Peyer's patch (tissue), 4 donors: ENCODE measurements at regions not wholly inside any gene's neighbourhood (a gene's known extent, or its start where the extent isn't known, plus 50 kb on each side); places are given as distances from the start of the nearest gene placed in this dataset.

ENCODE experiments used
- DNase-seq, 3 donors: peaks; one replicate each; pipeline ENCODE4 v3.0.0-alpha.2; 2017 to 2019
- H3K27ac ChIP-seq, 4 donors: fragments of 200-600 bp; sonication (generic); one replicate each; pipeline ENCODE4 v1.5.1; 2016 to 2019
- H3K27me3 ChIP-seq, 2 donors: fragments of 200-600 bp; sonication (generic); one replicate each; pipeline ENCODE4 v1.5.1; 2019
- H3K36me3 ChIP-seq, 3 donors: fragments of 200-600 bp; sonication (generic); one replicate each; pipeline ENCODE4 v1.5.1; 2016 to 2019
- H3K4me1 ChIP-seq, 4 donors: fragments of 200-600 bp; sonication (generic); one replicate each; pipeline ENCODE4 v1.5.1; 2016 to 2019
- H3K4me3 ChIP-seq, 4 donors: fragments of 200-600 bp; sonication (generic); 1 replicate in 3 of 4; 2 replicates in 1 of 4; pipeline ENCODE4 v1.5.1; 2016 to 2019; ENCODE audit warnings: mild to moderate bottlenecking in 1 of 4
- H3K9me3 ChIP-seq, 4 donors: fragments of 200-600 bp; sonication (generic); one replicate each; pipeline ENCODE4 v1.5.1; 2016 to 2019; ENCODE audit warnings: mild to moderate bottlenecking in 1 of 4
- POLR2A ChIP-seq, 2 donors: fragments of 450-650 bp; IDR thresholded peaks; one replicate each; pipeline ENCODE4 v1.5.1; 2017; ENCODE audit warnings: antibody characterized with exemption in 2 of 2, mild to moderate bottlenecking in 2 of 2, moderate library complexity in 2 of 2
- TF ChIP-seq, protein P1 (sequence below), 6 experiments: fragments of 450-650 bp in 4 of 6; fragments of 200-600 bp in 2 of 6; sonication (generic) in 1 of 6; IDR thresholded peaks; one replicate each; pipeline ENCODE4 v1.5.1; 2017 to 2019; ENCODE audit warnings: antibody characterized with exemption in 6 of 6, mild to moderate bottlenecking in 3 of 6, moderate library complexity in 1 of 6

GRCh38 chr4:4639370-4639769 lies 97.5 kb upstream of the STX18 start:
- H3K36me3 ChIP-seq = no peaks in the 10 kb centered on the region
- H3K4me3 ChIP-seq = no peak overlapping the region
- H3K27ac ChIP-seq = no peak overlapping the region
- DNase-seq = no peak
- TF ChIP-seq, protein P1, sequence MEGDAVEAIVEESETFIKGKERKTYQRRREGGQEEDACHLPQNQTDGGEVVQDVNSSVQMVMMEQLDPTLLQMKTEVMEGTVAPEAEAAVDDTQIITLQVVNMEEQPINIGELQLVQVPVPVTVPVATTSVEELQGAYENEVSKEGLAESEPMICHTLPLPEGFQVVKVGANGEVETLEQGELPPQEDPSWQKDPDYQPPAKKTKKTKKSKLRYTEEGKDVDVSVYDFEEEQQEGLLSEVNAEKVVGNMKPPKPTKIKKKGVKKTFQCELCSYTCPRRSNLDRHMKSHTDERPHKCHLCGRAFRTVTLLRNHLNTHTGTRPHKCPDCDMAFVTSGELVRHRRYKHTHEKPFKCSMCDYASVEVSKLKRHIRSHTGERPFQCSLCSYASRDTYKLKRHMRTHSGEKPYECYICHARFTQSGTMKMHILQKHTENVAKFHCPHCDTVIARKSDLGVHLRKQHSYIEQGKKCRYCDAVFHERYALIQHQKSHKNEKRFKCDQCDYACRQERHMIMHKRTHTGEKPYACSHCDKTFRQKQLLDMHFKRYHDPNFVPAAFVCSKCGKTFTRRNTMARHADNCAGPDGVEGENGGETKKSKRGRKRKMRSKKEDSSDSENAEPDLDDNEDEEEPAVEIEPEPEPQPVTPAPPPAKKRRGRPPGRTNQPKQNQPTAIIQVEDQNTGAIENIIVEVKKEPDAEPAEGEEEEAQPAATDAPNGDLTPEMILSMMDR (IDR thresholded peaks at IDR 0.05) = no peak
- TF ChIP-seq POLR2A (IDR thresholded peaks at IDR 0.05) = no peak
- no peaks in the 10 kb centered on the region for H3K27me3 ChIP-seq
- H3K9me3 ChIP-seq = no peaks in the 10 kb centered on the region
- no peaks in the 10 kb centered on the region for H3K4me1 ChIP-seq

GRCh38 chr4:4637710-4638109 lies 95.9 kb upstream of the STX18 start:
- no peaks in the 10 kb centered on the region for H3K4me1 ChIP-seq
- H3K9me3 ChIP-seq = no peaks in the 10 kb centered on the region
- DNase-seq = no peak
- H3K36me3 ChIP-seq = no peaks in the 10 kb centered on the region
- TF ChIP-seq, protein P1 (IDR thresholded peaks at IDR 0.05) = no peak
- TF ChIP-seq POLR2A (IDR thresholded peaks at IDR 0.05) = no peak
- H3K27me3 ChIP-seq = no peaks in the 10 kb centered on the region
- H3K27ac ChIP-seq = no peak overlapping the region
- H3K4me3 ChIP-seq = no peak overlapping the region

- H3K27ac ChIP-seq = no peak overlapping the region
- no peaks in the 10 kb centered on the region for H3K36me3 ChIP-seq
- TF ChIP-seq POLR2A (IDR thresholded peaks at IDR 0.05) = no peak
- no peaks in the 10 kb centered on the region for H3K4me1 ChIP-seq
- DNase-seq = no peak
- H3K27me3 ChIP-seq = no peaks in the 10 kb centered on the region
- H3K9me3 ChIP-seq = no peaks in the 10 kb centered on the region
- H3K4me3 ChIP-seq = no peak overlapping the region
These were observed 91.6 kb upstream of the STX18 start for GRCh38 chr4:4633431-4633830.

- no peak for TF ChIP-seq POLR2A (IDR thresholded peaks at IDR 0.05)
- Histone ChIP-seq H3K36me3 (no peaks in the 10 kb centered on the region), H3K9me3 (no peaks in the 10 kb centered on the region), H3K4me1 (no peaks in the 10 kb centered on the region), H3K4me3 (no peak overlapping the region), H3K27ac (no peak overlapping the region), H3K27me3 (no peaks in the 10 kb centered on the region)
- DNase-seq = no peak
These were observed 89.3 kb upstream of the STX18 start for GRCh38 chr4:4631150-4631549.

- H3K27ac ChIP-seq = no peak overlapping the region
- H3K4me3 ChIP-seq = no peak overlapping the region
- no peaks in the 10 kb centered on the region for H3K27me3 ChIP-seq
- H3K36me3 ChIP-seq = no peaks in the 10 kb centered on the region
- H3K4me1 ChIP-seq = no peaks in the 10 kb centered on the region
- no peak for TF ChIP-seq POLR2A (IDR thresholded peaks at IDR 0.05)
- TF ChIP-seq, protein P1 (IDR thresholded peaks at IDR 0.05) = no peak
- no peak for DNase-seq
- no peaks in the 10 kb centered on the region for H3K9me3 ChIP-seq
These were observed 86.1 kb upstream of the STX18 start for GRCh38 chr4:4627906-4628305.

DNA sequence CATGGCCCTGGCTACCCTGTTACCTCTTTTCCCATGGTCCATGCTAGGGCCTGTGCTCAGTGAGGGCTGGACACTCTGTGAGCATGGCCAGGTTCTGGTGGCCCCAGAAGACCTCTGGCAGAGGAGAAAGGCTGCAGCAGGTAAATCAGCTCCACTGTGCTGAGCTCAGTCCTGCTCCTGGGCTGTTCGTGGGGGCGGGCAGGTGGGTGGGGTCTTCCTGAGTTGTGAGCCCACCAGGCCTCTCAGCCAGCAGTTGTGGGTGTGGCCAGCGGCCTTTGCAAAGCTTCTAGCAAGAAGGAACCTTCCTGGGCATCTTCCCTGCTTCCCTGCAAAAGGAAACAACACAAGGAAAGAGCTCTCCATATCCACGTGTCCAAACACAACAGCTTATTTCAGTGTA lies 85.3 kb upstream of the STX18 start:
- H3K27ac ChIP-seq = no peak overlapping the region
- no peak for DNase-seq
- TF ChIP-seq POLR2A (IDR thresholded peaks at IDR 0.05) = no peak
- TF ChIP-seq, protein P1 (IDR thresholded peaks at IDR 0.05) = no peak
- H3K36me3 ChIP-seq = no peaks in the 10 kb centered on the region
- H3K4me1 ChIP-seq = no peaks in the 10 kb centered on the region
- no peak overlapping the region for H3K4me3 ChIP-seq
- no peaks in the 10 kb centered on the region for H3K27me3 ChIP-seq
- H3K9me3 ChIP-seq = no peaks in the 10 kb centered on the region

DNA sequence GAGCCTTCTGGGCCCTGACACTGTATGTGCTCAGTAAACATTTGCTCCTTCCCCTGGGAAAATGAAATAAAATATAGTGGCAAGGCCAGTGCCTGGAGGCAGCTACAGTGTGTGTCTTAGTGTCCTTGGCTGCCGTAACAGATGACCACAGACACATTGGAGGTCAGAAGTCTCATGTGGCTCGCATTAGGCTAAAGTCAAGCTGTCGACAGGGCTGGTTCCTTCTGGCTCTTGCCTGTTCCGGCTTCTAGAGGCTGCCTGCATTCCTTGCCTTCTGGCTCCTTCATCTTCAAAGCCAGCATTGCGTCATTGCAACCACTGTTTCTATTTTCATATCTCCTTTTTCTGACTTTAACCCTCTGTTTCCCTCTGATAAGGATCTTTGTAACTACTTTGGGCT lies 83.6 kb upstream of the STX18 start:
- Histone ChIP-seq H3K4me1 (no peaks in the 10 kb centered on the region), H3K9me3 (no peaks in the 10 kb centered on the region), H3K36me3 (no peaks in the 10 kb centered on the region), H3K27ac (no peak overlapping the region), H3K4me3 (no peak overlapping the region), H3K27me3 (no peaks in the 10 kb centered on the region)
- TF ChIP-seq, protein P1 (IDR thresholded peaks at IDR 0.05) = no peak
- TF ChIP-seq POLR2A (IDR thresholded peaks at IDR 0.05) = no peak
- DNase-seq = no peak
